Psoas muscle (tissue), 7 donors: ENCODE measurements at regions not wholly inside any gene's neighbourhood (a gene's known extent, or its start where the extent isn't known, plus 50 kb on each side); places are given as distances from the start of the nearest gene placed in this dataset.

Experiments used
- ATAC-seq, 4 donors: fragments of 200-7000 bp; cut with Tn5 transposase; one replicate each; pipeline ENCODE4 v1.9.1; 2020; ENCODE audit warnings: moderate library complexity in 3 of 4, mild to moderate bottlenecking in 2 of 4
- DNase-seq, 2 donors: peaks; one replicate each; pipeline ENCODE4 v3.0.0-alpha.2; 2020
- H3K27ac ChIP-seq: fragments of 200-600 bp; one replicate; pipeline ENCODE4 v1.8.0; 2022
- H3K27me3 ChIP-seq, 3 donors: fragments of 200-600 bp in 1 of 3; one replicate each; pipeline versions ENCODE4 v1.6.1 to v1.8.0; 2013 to 2022; ENCODE audit warnings: low read length in 2 of 3, mild to moderate bottlenecking in 2 of 3, moderate library complexity in 1 of 3; ENCODE audit not compliant: insufficient read depth in 3 of 3
- H3K36me3 ChIP-seq, 2 donors: fragments of 200-600 bp in 1 of 2; one replicate each; pipeline versions ENCODE4 v1.6.1 to v1.8.0; 2013 to 2022; ENCODE audit warnings: low read depth in 1 of 2, mild to moderate bottlenecking in 1 of 2, moderate library complexity in 1 of 2; ENCODE audit not compliant: insufficient read depth in 1 of 2
- H3K4me1 ChIP-seq: fragments of 200-600 bp; one replicate; pipeline ENCODE4 v1.8.0; 2022
- H3K4me3 ChIP-seq: fragments of 200-600 bp; one replicate; pipeline ENCODE4 v1.8.0; 2022; ENCODE audit warnings: mild to moderate bottlenecking
- H3K9me3 ChIP-seq: fragments of 200-600 bp; one replicate; pipeline ENCODE4 v1.8.0; 2022
- WGBS, 3 donors: extraction: QIAGEN DNeasy Blood & Tissue Kit; methylation state at CpG; one replicate each; pipeline versions ENCODE4 v1.1.6 to v1.1.7; 2013; 5-methylcytosine and 5-hydroxymethylcytosine counted together
- intact Hi-C, 2 donors: fragments of 100-400 bp; cut with DNase I; formaldehyde crosslinking; loops; one replicate each; pipeline versions ENCODE4 v1.11.0 to v1.14.2; 2022
- TF ChIP-seq, protein P1 (sequence below): fragments of 200-600 bp; IDR thresholded peaks from one replicate; pipeline ENCODE4 v1.8.0; 2022; ENCODE audit warnings: antibody characterized with exemption
- donor health status: healthy with polysubstance abuse.
- donor health status: DM: no; HTN: no; CAD: no; lungs with moderate emphysema.
- donor health status: Bipolar disorder and iron deficiency.
- donor health status: healthy.
- donor health status: DM: yes; HTN: yes; CAD: no.
- donor health status: DM: no; HTN: no; CAD: no.
- donor health status: DM: yes; HTN: yes; CAD: no.

DNA sequence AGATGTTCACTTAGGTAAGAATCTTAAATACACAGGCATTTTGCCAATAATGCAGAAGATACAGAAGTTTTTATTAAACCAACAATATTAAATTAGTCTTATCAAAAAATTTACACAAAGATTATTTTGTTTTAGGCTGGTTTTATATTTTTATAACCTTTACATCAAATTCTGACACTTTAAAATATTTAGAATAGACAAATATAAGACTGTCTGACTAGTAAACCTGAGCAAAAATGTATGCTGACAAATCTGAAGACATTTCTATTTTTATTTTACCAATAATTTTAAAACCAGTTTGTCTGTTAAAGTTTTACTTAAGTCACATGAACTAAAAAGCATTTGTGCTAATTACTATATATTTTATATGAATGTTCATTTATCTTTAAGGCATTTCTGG, 72.1 kb upstream of the ZNF236 start:
- no peaks in the 10 kb centered on the region for H3K4me1 ChIP-seq
- H3K9me3 ChIP-seq, result peaks cover 30% of the 10 kb centered on the region
- no peak overlapping the region for H3K4me3 ChIP-seq
- TF ChIP-seq, protein P1, sequence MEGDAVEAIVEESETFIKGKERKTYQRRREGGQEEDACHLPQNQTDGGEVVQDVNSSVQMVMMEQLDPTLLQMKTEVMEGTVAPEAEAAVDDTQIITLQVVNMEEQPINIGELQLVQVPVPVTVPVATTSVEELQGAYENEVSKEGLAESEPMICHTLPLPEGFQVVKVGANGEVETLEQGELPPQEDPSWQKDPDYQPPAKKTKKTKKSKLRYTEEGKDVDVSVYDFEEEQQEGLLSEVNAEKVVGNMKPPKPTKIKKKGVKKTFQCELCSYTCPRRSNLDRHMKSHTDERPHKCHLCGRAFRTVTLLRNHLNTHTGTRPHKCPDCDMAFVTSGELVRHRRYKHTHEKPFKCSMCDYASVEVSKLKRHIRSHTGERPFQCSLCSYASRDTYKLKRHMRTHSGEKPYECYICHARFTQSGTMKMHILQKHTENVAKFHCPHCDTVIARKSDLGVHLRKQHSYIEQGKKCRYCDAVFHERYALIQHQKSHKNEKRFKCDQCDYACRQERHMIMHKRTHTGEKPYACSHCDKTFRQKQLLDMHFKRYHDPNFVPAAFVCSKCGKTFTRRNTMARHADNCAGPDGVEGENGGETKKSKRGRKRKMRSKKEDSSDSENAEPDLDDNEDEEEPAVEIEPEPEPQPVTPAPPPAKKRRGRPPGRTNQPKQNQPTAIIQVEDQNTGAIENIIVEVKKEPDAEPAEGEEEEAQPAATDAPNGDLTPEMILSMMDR, result no peak
- H3K27me3 ChIP-seq, result no peaks in the 10 kb centered on the region
- DNase-seq (no peak), ATAC-seq (no peak)
- intact Hi-C loops, result no loop called here
- H3K36me3 ChIP-seq, result no peaks in the 10 kb centered on the region
- H3K27ac ChIP-seq, result no peak overlapping the region

DNA sequence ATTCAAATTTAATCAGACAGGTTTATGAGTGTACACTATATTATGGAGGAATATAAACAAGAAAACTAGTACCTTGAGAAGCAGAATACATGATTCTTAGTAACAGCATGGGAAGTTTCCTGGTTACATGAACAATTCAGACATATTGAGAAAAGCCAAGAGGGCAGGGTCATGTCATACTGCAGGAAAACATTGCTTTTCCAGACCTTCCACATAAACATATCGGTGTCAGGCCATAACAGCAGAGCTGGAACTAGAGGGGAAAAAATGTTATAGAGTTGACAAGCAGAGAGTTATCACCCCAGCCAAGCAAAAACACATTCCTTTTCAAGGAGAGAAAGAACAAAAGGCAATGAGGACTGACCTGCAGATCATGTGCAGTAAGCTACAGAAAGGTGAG, 74.7 kb upstream of the ZNF236 start:
- Histone ChIP-seq H3K36me3 (no peaks in the 10 kb centered on the region), H3K4me3 (no peak overlapping the region), H3K9me3 (peaks cover 30% of the 10 kb centered on the region), H3K4me1 (no peaks in the 10 kb centered on the region), H3K27ac (no peak overlapping the region), H3K27me3 (peaks cover 0 to 2% (median 0%) of the 10 kb centered on the region in 3 donors)
- DNase-seq (no peak), ATAC-seq (no peak)
- WGBS, 3 donors, result 59 to 79% (median 76%) methylated on average over 1 of the region's 1 CpG
- intact Hi-C loops, result no loop called here
- TF ChIP-seq, protein P1, result no peak

DNA sequence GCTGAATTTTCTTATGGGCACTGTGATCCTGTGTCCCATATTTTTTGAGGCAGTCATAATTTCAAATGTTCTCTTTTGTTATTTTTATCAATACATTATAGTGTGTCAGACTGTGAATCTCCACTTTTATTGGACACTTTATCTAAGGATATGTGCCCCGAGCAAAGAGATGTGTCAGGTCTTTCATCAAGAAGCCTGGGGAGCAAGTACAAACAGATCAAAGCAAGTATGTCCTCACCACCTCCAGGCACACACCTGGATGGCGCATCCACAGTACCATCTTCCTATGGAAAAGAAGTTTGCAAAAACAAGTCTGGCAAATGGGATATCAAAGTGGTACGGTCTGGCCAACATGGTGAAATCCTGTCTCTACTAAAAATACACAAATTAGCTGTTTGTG, 81.0 kb upstream of the ZNF236 start:
- DNase-seq (no peak), ATAC-seq (no peak)
- Histone ChIP-seq H3K4me3 (no peak overlapping the region), H3K36me3 (no peaks in the 10 kb centered on the region), H3K27me3 (peaks cover 0 to 7% (median 1%) of the 10 kb centered on the region in 3 donors), H3K9me3 (no peaks in the 10 kb centered on the region), H3K4me1 (no peaks in the 10 kb centered on the region), H3K27ac (no peak overlapping the region)
- WGBS, 3 donors, result 84 to 96% (median 91%) methylated on average over 3 of the region's 3 CpGs
- intact Hi-C loops, result no loop called here
- TF ChIP-seq, protein P1, result no peak

DNA sequence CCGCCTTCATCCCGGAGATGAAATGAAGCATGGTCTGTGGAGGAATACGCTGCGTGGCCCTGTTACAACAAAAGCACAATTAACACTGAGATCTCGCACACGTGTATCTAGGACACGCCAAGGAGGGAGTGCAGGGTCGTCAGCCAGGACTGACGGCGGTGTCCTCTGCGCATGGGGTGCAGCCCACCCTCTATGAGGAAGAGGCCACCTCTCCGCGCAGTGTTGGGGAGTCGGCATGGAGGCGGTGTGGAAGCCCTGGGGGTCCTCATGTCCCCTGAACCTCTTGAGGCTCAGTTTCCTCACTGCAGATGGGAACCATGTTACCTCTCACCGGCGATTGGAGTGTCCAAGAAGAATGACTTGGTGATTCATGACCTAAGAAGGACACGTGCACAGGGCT, 86.0 kb upstream of the ZNF236 start:
- no peak for ATAC-seq
- Histone ChIP-seq H3K27ac (no peak overlapping the region), H3K27me3 (peaks cover 0 to 1% (median 0%) of the 10 kb centered on the region in 3 donors), H3K4me3 (no peak overlapping the region), H3K36me3 (no peaks in the 10 kb centered on the region), H3K9me3 (no peaks in the 10 kb centered on the region), H3K4me1 (no peaks in the 10 kb centered on the region)
- TF ChIP-seq, protein P1, result no peak
- DNase-seq, result no peak
- 80 to 86% (median 84%) methylated on average over 18 of the region's 18 CpGs for WGBS, 3 donors
- intact Hi-C loops, result no loop called here

DNA sequence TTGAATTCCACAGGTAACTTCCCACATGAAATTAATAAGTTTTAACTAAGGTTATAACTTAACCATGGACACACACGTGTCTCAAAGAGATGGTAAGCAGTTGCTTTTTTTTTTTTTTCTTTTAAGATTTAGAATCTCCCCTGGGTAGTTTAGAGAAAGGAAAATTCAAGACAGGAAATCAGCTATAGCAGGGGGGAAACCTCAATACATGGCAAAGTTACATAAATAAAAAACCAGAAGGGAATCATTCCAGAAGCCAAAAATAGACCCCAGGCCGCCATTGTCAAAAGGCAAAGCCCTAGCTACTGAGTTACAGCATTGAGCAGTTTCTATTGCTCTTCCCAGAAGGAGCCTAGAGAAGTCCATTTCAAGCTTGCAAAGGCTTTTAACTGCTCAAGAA, 91.5 kb upstream of the ZNF236 start:
- H3K4me1 ChIP-seq, result no peaks in the 10 kb centered on the region
- intact Hi-C loops, result no loop called here
- no peak for DNase-seq
- no peak for ATAC-seq
- no peaks in the 10 kb centered on the region for H3K27me3 ChIP-seq
- WGBS, 3 donors, result 42 to 50% (median 46%) methylated on average over 2 of the region's 2 CpGs
- H3K27ac ChIP-seq, result no peak overlapping the region
- peaks cover 9% of the 10 kb centered on the region for H3K9me3 ChIP-seq
- H3K4me3 ChIP-seq, result no peak overlapping the region
- TF ChIP-seq, protein P1, result no peak
- H3K36me3 ChIP-seq, result no peaks in the 10 kb centered on the region
